Lung (tissue), 11 donors: ENCODE measurements at regions not wholly inside any gene's neighbourhood (a gene's known extent, or its start where the extent isn't known, plus 50 kb on each side); places are given as distances from the start of the nearest gene placed in this dataset.

Experiments
- ATAC-seq: fragments of 200-7000 bp; cut with Tn5 transposase; one replicate; pipeline ENCODE4 v1.9.1; 2020; ENCODE audit warnings: moderate number of reproducible peaks; ENCODE audit not compliant: insufficient read depth, low FRiP score
- DNase-seq, 3 donors: peaks; one replicate each; pipeline ENCODE4 v3.0.0-alpha.2; 2013 to 2017
- H3K27ac ChIP-seq, 2 donors: one replicate each; pipeline ENCODE4 v1.5.1; 2013; ENCODE audit warnings: mild to moderate bottlenecking in 2 of 2, moderate library complexity in 2 of 2, control low read depth in 1 of 2, inconsistent platforms in 1 of 2, low read depth in 1 of 2, low read length in 1 of 2
- H3K27me3 ChIP-seq, 3 donors: one replicate each; pipeline ENCODE4 v1.5.1; 2013; ENCODE audit warnings: low read length in 2 of 3; ENCODE audit not compliant: control insufficient read depth in 3 of 3, insufficient read depth in 3 of 3
- H3K36me3 ChIP-seq, 4 donors: one replicate each; pipeline ENCODE4 v1.5.1; 2013; ENCODE audit warnings: low read length in 4 of 4, mild to moderate bottlenecking in 1 of 4, moderate library complexity in 1 of 4; ENCODE audit not compliant: control insufficient read depth in 4 of 4, insufficient read depth in 4 of 4
- H3K4me1 ChIP-seq, 5 donors: one replicate each; pipeline ENCODE4 v1.5.1; 2013; ENCODE audit warnings: low read length in 5 of 5, mild to moderate bottlenecking in 2 of 5, moderate library complexity in 1 of 5; ENCODE audit not compliant: control insufficient read depth in 5 of 5, insufficient read depth in 5 of 5
- H3K4me3 ChIP-seq: one replicate; pipeline ENCODE4 v1.5.1; 2013; ENCODE audit warnings: mild to moderate bottlenecking, control low read depth, moderate library complexity
- H3K9ac ChIP-seq, 2 donors: one replicate each; pipeline ENCODE4 v1.5.1; 2013; ENCODE audit warnings: low read length in 2 of 2, control low read depth in 1 of 2; ENCODE audit not compliant: insufficient read depth in 1 of 2
- H3K9me3 ChIP-seq, 4 donors: one replicate each; pipeline ENCODE4 v1.5.1; 2013; ENCODE audit warnings: low read length in 3 of 4, mild to moderate bottlenecking in 1 of 4, moderate library complexity in 1 of 4; ENCODE audit not compliant: control insufficient read depth in 4 of 4, insufficient read depth in 3 of 4
- CTCF ChIP-seq: IDR thresholded peaks from 2 replicates; pipeline ENCODE4 v1.5.1; 2012; ENCODE audit warnings: mild to moderate bottlenecking; ENCODE audit errors: control extremely low read depth, extremely low read depth
- WGBS, 2 donors: extraction: QIAGEN DNeasy Blood & Tissue Kit; methylation state at CpG; one replicate each; pipeline ENCODE4 v1.1.7; 2013; 5-methylcytosine and 5-hydroxymethylcytosine counted together
- donor health status: control.
- donor health status: control.
- donor health status: Bipolar disorder and iron deficiency.
- donor health status: healthy.
- donor health status: DM: yes; HTN: yes; CAD: no.

GRCh38 chr5:1662559-1663085 is 137.0 kb downstream of the MRPL36 start:
- DNase-seq (no peak), ATAC-seq (no peak)
- Histone ChIP-seq H3K27ac (no peak overlapping the region), H3K27me3 (peaks cover 0 to 51% (median 37%) of the 10 kb centered on the region in 3 donors), H3K36me3 (no peaks in the 10 kb centered on the region), H3K9ac (no peak overlapping the region), H3K4me1 (no peaks in the 10 kb centered on the region), H3K4me3 (no peak overlapping the region), H3K9me3 (peaks cover 0 to 8% (median 0%) of the 10 kb centered on the region in 4 donors)
- 82 to 92% methylated on average over 20 of the region's 20 CpGs for WGBS, 2 donors
- TF ChIP-seq CTCF, result no peak

- no peak for DNase-seq
- Histone ChIP-seq H3K9ac (no peak overlapping the region), H3K9me3 (peaks cover 0 to 8% (median 0%) of the 10 kb centered on the region in 4 donors), H3K36me3 (no peaks in the 10 kb centered on the region), H3K27ac (no peak overlapping the region), H3K4me3 (no peak overlapping the region), H3K27me3 (peaks cover 0 to 55% (median 37%) of the 10 kb centered on the region in 3 donors), H3K4me1 (no peaks in the 10 kb centered on the region)
- ATAC-seq, result no peak
- no peak for TF ChIP-seq CTCF
- 71 to 83% methylated on average over 23 of the region's 23 CpGs for WGBS, 2 donors
Observed at GRCh38 chr5:1661831-1662558, 137.6 kb downstream of the MRPL36 start.

GRCh38 chr5:1661311-1661710 is 137.6 kb upstream of the LPCAT1 start:
- 76 to 86% methylated on average over 13 of the region's 13 CpGs for WGBS, 2 donors
- Histone ChIP-seq H3K4me1 (no peaks in the 10 kb centered on the region), H3K4me3 (no peak overlapping the region), H3K9ac (no peak overlapping the region), H3K27me3 (peaks cover 0 to 53% (median 32%) of the 10 kb centered on the region in 3 donors), H3K36me3 (no peaks in the 10 kb centered on the region), H3K27ac (no peak overlapping the region), H3K9me3 (peaks cover 0 to 8% (median 0%) of the 10 kb centered on the region in 4 donors)
- no peak for TF ChIP-seq CTCF
- ATAC-seq (no peak), DNase-seq (no peak)
